K562 (cell line): ENCODE measurements at regions not wholly inside any gene's neighbourhood (a gene's known extent, or its start where the extent isn't known, plus 50 kb on each side); places are given as distances from the start of the nearest gene placed in this dataset.
A peak's percentile ranks its signal among the peaks of the same experiment; 100 is the strongest.

ENCODE experiments used
- BCLAF1 ChIP-seq, 2 experiments: fragments of 450-650 bp in 1 of 2; IDR thresholded peaks; 2 replicates each; pipeline ENCODE4 v1.6.1; 2011 to 2017; ENCODE audit warnings: low read depth in 2 of 2, antibody characterized with exemption in 1 of 2, borderline replicate concordance in 1 of 2, low read length in 1 of 2, mild to moderate bottlenecking in 1 of 2, mixed read lengths in 1 of 2; ENCODE audit not compliant: control insufficient read depth in 1 of 2
- BMI1 ChIP-seq: fragments of 150-350 bp; IDR thresholded peaks from 2 replicates; pipeline ENCODE4 v1.6.1; 2014; ENCODE audit warnings: low read length
- BRCA1 ChIP-seq, 2 experiments: fragments of 450-650 bp in 1 of 2; sonication (generic) in 1 of 2; formaldehyde crosslinking in 1 of 2; IDR thresholded peaks; 2 replicates each; pipeline versions ENCODE4 v1.5.0 to v1.6.1; 2017 to 2020; ENCODE audit warnings: mild to moderate bottlenecking in 1 of 2, missing genetic modification reagents in 1 of 2
- CLOCK ChIP-seq: fragments of 250-450 bp; sonication (Bioruptor Pico); IDR thresholded peaks from 2 replicates; pipeline ENCODE4 v1.4.0; 2020; ENCODE audit warnings: mild to moderate bottlenecking, moderate library complexity, borderline replicate concordance
- EGR1 ChIP-seq: fragments of 450-650 bp; conservative IDR thresholded peaks from 2 replicates; pipeline ENCODE4 v1.6.1; 2017; ENCODE audit warnings: mild to moderate bottlenecking
- IRF9 ChIP-seq: fragments of 450-650 bp; IDR thresholded peaks from 2 replicates; pipeline ENCODE4 v1.6.1; 2016; ENCODE audit warnings: missing biosample characterization, missing genetic modification characterization
- KDM4B ChIP-seq, 2 experiments: fragments of 450-650 bp in 1 of 2; sonication (generic) in 1 of 2; IDR thresholded peaks; 2 replicates each; pipeline ENCODE4 v1.6.1; 2016 to 2017; ENCODE audit warnings: borderline replicate concordance in 2 of 2, antibody characterized with exemption in 1 of 2, low read depth in 1 of 2, mild to moderate bottlenecking in 1 of 2
- NKRF ChIP-seq: fragments of 450-650 bp; IDR thresholded peaks from 2 replicates; pipeline ENCODE4 v1.6.1; 2016; ENCODE audit warnings: borderline replicate concordance
- NR2C2 ChIP-seq, 2 experiments: fragments of 200-800 bp in 1 of 2; sonication (Bioruptor generic) in 1 of 2; sonication (generic) in 1 of 2; formaldehyde crosslinking in 1 of 2; IDR thresholded peaks; 2 replicates each; pipeline versions ENCODE4 v1.6.1 to v1.8.0; 2016 to 2022; ENCODE audit warnings: mild to moderate bottlenecking in 1 of 2, missing compliant biosample characterization in 1 of 2, missing genetic modification characterization in 1 of 2, missing genetic modification reagents in 1 of 2
- NRF1 ChIP-seq, 2 experiments: fragments of 450-650 bp; IDR thresholded peaks in 1 of 2; conservative IDR thresholded peaks in 1 of 2; 2 replicates each; pipeline ENCODE4 v1.6.1; 2014; ENCODE audit warnings: mild to moderate bottlenecking in 2 of 2
- SAFB2 ChIP-seq: fragments of 200-400 bp; formaldehyde crosslinking; IDR thresholded peaks from 2 replicates; pipeline ENCODE4 v1.6.1; 2018; ENCODE audit warnings: borderline replicate concordance, low read length, low read depth, moderate library complexity; ENCODE audit not compliant: severe bottlenecking
- TSHZ1 ChIP-seq: fragments of 250-450 bp; sonication (Bioruptor Pico); IDR thresholded peaks from 2 replicates; pipeline ENCODE4 v1.4.0; 2020; ENCODE audit warnings: mild to moderate bottlenecking, moderate library complexity

- TF ChIP-seq TSHZ1 (CRISPR knock-in tag) (no peak), IRF9 (tag) (peak; percentile 56; the same call in 1 of the 2 replicates), SAFB2 (no peak), EGR1 (peak; percentile 33; the same call in 1 of the 2 replicates), CLOCK (no peak), NKRF (no peak), BRCA1 (IDR thresholded peaks at IDR 0.05) (no peak), BRCA1 (CRISPR knock-in tag; IDR thresholded peaks at IDR 0.05) (no peak), NRF1 (conservative IDR thresholded peaks at IDR 0.05 in 1 of 2, IDR thresholded peaks at IDR 0.05 in 1 of 2) (no peak), KDM4B (IDR thresholded peaks at IDR 0.05; ENCODE audit: borderline replicate concordance in 2 of 2, low read depth in 1 of 2) (no peak), BCLAF1 (IDR thresholded peaks at IDR 0.05; ENCODE audit: borderline replicate concordance in 1 of 2, control insufficient read depth in 1 of 2, low read depth in 2 of 2, low read length in 1 of 2) (no peak), NR2C2 (CRISPR knock-in tag; IDR thresholded peaks at IDR 0.05) (no peak), NR2C2 (tag; IDR thresholded peaks at IDR 0.05) (peak; percentile 44; the same call in 1 of the 2 replicates), BMI1 (no peak)
Observed at GRCh38 chr15:80317389-80318182, 65.6 kb upstream of the CTXND1 start (continued).
